ENCODE measurements at regions not wholly inside any gene's neighbourhood (a gene's known extent, or its start where the extent isn't known, plus 50 kb on each side); places are given as distances from the start of the nearest gene placed in this dataset.

GRCh38 chr9:81394881-81395675, 294.3 kb downstream of the TLE1 start:
- TF ChIP-seq CTCF (IDR thresholded peaks at IDR 0.05) (no peak), POLR2A (IDR thresholded peaks at IDR 0.05) (no peak), EP300 (IDR thresholded peaks at IDR 0.05) (no peak)
